ENCODE measurements at regions not wholly inside any gene's neighbourhood (a gene's known extent, or its start where the extent isn't known, plus 50 kb on each side); places are given as distances from the start of the nearest gene placed in this dataset.

GRCh38 chr3:187507266-187507665 lies 139.1 kb downstream of the RTP4 start:
- H3K4me1 ChIP-seq (ENCODE audit: control insufficient read depth in 2 of 2, insufficient read depth in 1 of 2, low read depth in 1 of 2, low read length in 2 of 2) = no peaks in the 10 kb centered on the region
- no peak overlapping the region for H3K23ac ChIP-seq (ENCODE audit: low read depth, low read length, poor library complexity)
- no peak overlapping the region for H2AFZ ChIP-seq (ENCODE audit: low read length)
- no CpG with 5 or more reads among the region's 1 CpG for WGBS, 2 donors (ENCODE audit: extremely low coverage in 2 of 2, insufficient read length in 2 of 2, insufficient replicate concordance in 1 of 2)
- H3K4me3 ChIP-seq (ENCODE audit: low read length in 2 of 2) = no peak overlapping the region
- H3K9ac ChIP-seq (ENCODE audit: low read depth, low read length, poor library complexity) = no peak overlapping the region
- H2BK15ac ChIP-seq (ENCODE audit: low read length) = no peak overlapping the region
- H3K9me3 ChIP-seq (replicated peaks in 1 of 2; ENCODE audit: control insufficient read depth in 2 of 2, insufficient read depth in 1 of 2, low read depth in 1 of 2, low read length in 2 of 2) = peaks cover 0 to 2% of the 10 kb centered on the region in 2 donors
- H3K4me2 ChIP-seq (ENCODE audit: insufficient read depth, low read length, poor library complexity, severe bottlenecking) = no peak overlapping the region
- no peak overlapping the region for H2BK12ac ChIP-seq (ENCODE audit: low read length)
- H4K91ac ChIP-seq (ENCODE audit: low read depth, low read length, poor library complexity) = no peak overlapping the region
- no peaks in the 10 kb centered on the region for H3K79me1 ChIP-seq (ENCODE audit: low read depth, low read length)
- no peaks in the 10 kb centered on the region for H3K27me3 ChIP-seq (ENCODE audit: control insufficient read depth in 3 of 3, insufficient read depth in 3 of 3, low read depth in 1 of 3, low read length in 3 of 3)
- H2BK5ac ChIP-seq (ENCODE audit: low read length) = no peak overlapping the region
- no peak overlapping the region for H3K14ac ChIP-seq (ENCODE audit: low read length)
- no peak overlapping the region for H3K27ac ChIP-seq (replicated peaks; ENCODE audit: low read length)
- no peak overlapping the region for H4K8ac ChIP-seq (ENCODE audit: low read depth, low read length)
- H2AK5ac ChIP-seq (ENCODE audit: low read depth, low read length) = no peak overlapping the region
- no peaks in the 10 kb centered on the region for H3K36me3 ChIP-seq (replicated peaks in 1 of 2; ENCODE audit: control insufficient read depth in 2 of 2, insufficient read depth in 2 of 2, low read length in 2 of 2)
- no peak for DNase-seq (ENCODE audit: low spot score)
- no peak overlapping the region for H2BK120ac ChIP-seq (ENCODE audit: low read depth, low read length)
- H3K18ac ChIP-seq (ENCODE audit: low read length) = no peak overlapping the region
- H3K4ac ChIP-seq (ENCODE audit: low read length) = no peak overlapping the region

GRCh38 chr3:187504435-187504834 lies 136.2 kb downstream of the RTP4 start:
- H3K27me3 ChIP-seq (ENCODE audit: control insufficient read depth in 3 of 3, insufficient read depth in 3 of 3, low read depth in 1 of 3, low read length in 3 of 3) = no peaks in the 10 kb centered on the region
- no peak overlapping the region for H2BK5ac ChIP-seq (ENCODE audit: low read length)
- H3K4me3 ChIP-seq (ENCODE audit: low read length in 2 of 2) = no peak overlapping the region
- no peak overlapping the region for H3K9ac ChIP-seq (ENCODE audit: low read depth, low read length, poor library complexity)
- H3K23ac ChIP-seq (ENCODE audit: low read depth, low read length, poor library complexity) = no peak overlapping the region
- no peak overlapping the region for H2BK120ac ChIP-seq (ENCODE audit: low read depth, low read length)
- no peak overlapping the region for H2BK12ac ChIP-seq (ENCODE audit: low read length)
- H3K27ac ChIP-seq (replicated peaks; ENCODE audit: low read length) = no peak overlapping the region
- DNase-seq (ENCODE audit: low spot score) = no peak
- no peaks in the 10 kb centered on the region for H3K36me3 ChIP-seq (replicated peaks in 1 of 2; ENCODE audit: control insufficient read depth in 2 of 2, insufficient read depth in 2 of 2, low read length in 2 of 2)
- H3K9me3 ChIP-seq (replicated peaks in 1 of 2; ENCODE audit: control insufficient read depth in 2 of 2, insufficient read depth in 1 of 2, low read depth in 1 of 2, low read length in 2 of 2) = no peaks in the 10 kb centered on the region
- H2AK5ac ChIP-seq (ENCODE audit: low read depth, low read length) = no peak overlapping the region
- H3K4me2 ChIP-seq (ENCODE audit: insufficient read depth, low read length, poor library complexity, severe bottlenecking) = no peak overlapping the region
- no peak overlapping the region for H4K8ac ChIP-seq (ENCODE audit: low read depth, low read length)
- no peaks in the 10 kb centered on the region for H3K79me1 ChIP-seq (ENCODE audit: low read depth, low read length)
- H3K18ac ChIP-seq (ENCODE audit: low read length) = no peak overlapping the region
- H4K91ac ChIP-seq (ENCODE audit: low read depth, low read length, poor library complexity) = no peak overlapping the region
- no peak overlapping the region for H2BK15ac ChIP-seq (ENCODE audit: low read length)
- no peak overlapping the region for H3K14ac ChIP-seq (ENCODE audit: low read length)
- H2AFZ ChIP-seq (ENCODE audit: low read length) = no peak overlapping the region
- H3K4ac ChIP-seq (ENCODE audit: low read length) = no peak overlapping the region
- no peaks in the 10 kb centered on the region for H3K4me1 ChIP-seq (ENCODE audit: control insufficient read depth in 2 of 2, insufficient read depth in 1 of 2, low read depth in 1 of 2, low read length in 2 of 2)
- WGBS, 2 donors (ENCODE audit: extremely low coverage in 2 of 2, insufficient read length in 2 of 2, insufficient replicate concordance in 1 of 2) = no CpG with 5 or more reads among the region's 3 CpGs

GRCh38 chr3:187498211-187498724 lies 130.1 kb downstream of the RTP4 start:
- no peak overlapping the region for H3K4me2 ChIP-seq (ENCODE audit: insufficient read depth, low read length, poor library complexity, severe bottlenecking)
- H3K27me3 ChIP-seq (ENCODE audit: control insufficient read depth in 3 of 3, insufficient read depth in 3 of 3, low read depth in 1 of 3, low read length in 3 of 3) = no peaks in the 10 kb centered on the region
- no peaks in the 10 kb centered on the region for H3K4me1 ChIP-seq (ENCODE audit: control insufficient read depth in 2 of 2, insufficient read depth in 1 of 2, low read depth in 1 of 2, low read length in 2 of 2)
- no peaks in the 10 kb centered on the region for H3K9me3 ChIP-seq (replicated peaks in 1 of 2; ENCODE audit: control insufficient read depth in 2 of 2, insufficient read depth in 1 of 2, low read depth in 1 of 2, low read length in 2 of 2)
- WGBS, 2 donors (ENCODE audit: extremely low coverage in 2 of 2, insufficient read length in 2 of 2, insufficient replicate concordance in 1 of 2) = no CpG with 5 or more reads among the region's 3 CpGs
- no peak overlapping the region for H2AK5ac ChIP-seq (ENCODE audit: low read depth, low read length)
- H3K36me3 ChIP-seq (replicated peaks in 1 of 2; ENCODE audit: control insufficient read depth in 2 of 2, insufficient read depth in 2 of 2, low read length in 2 of 2) = no peaks in the 10 kb centered on the region
- no peak overlapping the region for H3K14ac ChIP-seq (ENCODE audit: low read length)
- no peak overlapping the region for H2BK5ac ChIP-seq (ENCODE audit: low read length)
- H3K23ac ChIP-seq (ENCODE audit: low read depth, low read length, poor library complexity) = no peak overlapping the region
- no peak overlapping the region for H2BK120ac ChIP-seq (ENCODE audit: low read depth, low read length)
- no peak overlapping the region for H3K18ac ChIP-seq (ENCODE audit: low read length)
- no peak overlapping the region for H2BK15ac ChIP-seq (ENCODE audit: low read length)
- H3K9ac ChIP-seq (ENCODE audit: low read depth, low read length, poor library complexity) = no peak overlapping the region
- H3K4me3 ChIP-seq (ENCODE audit: low read length in 2 of 2) = no peak overlapping the region
- H2BK12ac ChIP-seq (ENCODE audit: low read length) = no peak overlapping the region
- no peak overlapping the region for H2AFZ ChIP-seq (ENCODE audit: low read length)
- no peak overlapping the region for H4K8ac ChIP-seq (ENCODE audit: low read depth, low read length)
- no peak overlapping the region for H3K4ac ChIP-seq (ENCODE audit: low read length)
- H4K91ac ChIP-seq (ENCODE audit: low read depth, low read length, poor library complexity) = no peak overlapping the region
- H3K79me1 ChIP-seq (ENCODE audit: low read depth, low read length) = peaks cover 1% of the 10 kb centered on the region
- DNase-seq (ENCODE audit: low spot score) = no peak
- H3K27ac ChIP-seq (replicated peaks; ENCODE audit: low read length) = no peak overlapping the region

GRCh38 chr3:187497052-187497451 lies 128.9 kb downstream of the RTP4 start:
- Histone ChIP-seq H3K79me1 (ENCODE audit: low read depth, low read length) (peaks cover 1% of the 10 kb centered on the region), H3K9me3 (replicated peaks in 1 of 2; ENCODE audit: control insufficient read depth in 2 of 2, insufficient read depth in 1 of 2, low read depth in 1 of 2, low read length in 2 of 2) (peaks cover 0 to 4% of the 10 kb centered on the region in 2 donors), H2BK12ac (ENCODE audit: low read length) (no peak overlapping the region), H3K23ac (ENCODE audit: low read depth, low read length, poor library complexity) (no peak overlapping the region), H3K14ac (ENCODE audit: low read length) (no peak overlapping the region), H3K4ac (ENCODE audit: low read length) (no peak overlapping the region), H3K18ac (ENCODE audit: low read length) (no peak overlapping the region), H3K4me3 (ENCODE audit: low read length in 2 of 2) (no peak overlapping the region), H2AFZ (ENCODE audit: low read length) (no peak overlapping the region), H3K27me3 (ENCODE audit: control insufficient read depth in 3 of 3, insufficient read depth in 3 of 3, low read depth in 1 of 3, low read length in 3 of 3) (no peaks in the 10 kb centered on the region), H3K4me2 (ENCODE audit: insufficient read depth, low read length, poor library complexity, severe bottlenecking) (no peak overlapping the region), H3K27ac (replicated peaks; ENCODE audit: low read length) (no peak overlapping the region), H3K4me1 (ENCODE audit: control insufficient read depth in 2 of 2, insufficient read depth in 1 of 2, low read depth in 1 of 2, low read length in 2 of 2) (no peaks in the 10 kb centered on the region), H3K9ac (ENCODE audit: low read depth, low read length, poor library complexity) (no peak overlapping the region), H2AK5ac (ENCODE audit: low read depth, low read length) (no peak overlapping the region), H2BK120ac (ENCODE audit: low read depth, low read length) (no peak overlapping the region), H4K8ac (ENCODE audit: low read depth, low read length) (no peak overlapping the region), H2BK5ac (ENCODE audit: low read length) (no peak overlapping the region), H4K91ac (ENCODE audit: low read depth, low read length, poor library complexity) (no peak overlapping the region), H3K36me3 (replicated peaks in 1 of 2; ENCODE audit: control insufficient read depth in 2 of 2, insufficient read depth in 2 of 2, low read length in 2 of 2) (no peaks in the 10 kb centered on the region), H2BK15ac (ENCODE audit: low read length) (no peak overlapping the region)
- no peak for DNase-seq (ENCODE audit: low spot score)
- WGBS, 2 donors (ENCODE audit: extremely low coverage in 2 of 2, insufficient read length in 2 of 2, insufficient replicate concordance in 1 of 2) = no CpG with 5 or more reads among the region's 1 CpG

Data from neuronal stem cell (in vitro differentiated cells).